GM13976 (cell line): ENCODE measurements at regions not wholly inside any gene's neighbourhood (a gene's known extent, or its start where the extent isn't known, plus 50 kb on each side); places are given as distances from the start of the nearest gene placed in this dataset.

Experiments
- DNase-seq: peaks from one replicate; pipeline ENCODE4 v3.0.0; 2012; ENCODE audit warnings: low spot score
- in situ Hi-C: fragments of 300-500 bp; cut with MboI; formaldehyde crosslinking; loops from one replicate; pipeline ENCODE4 v1.12.0; 2022; ENCODE audit warnings: low sequenced_read_pairs, mixed read lengths, inconsistent platforms; ENCODE audit not compliant: unreplicated experiment
- TF ChIP-seq, protein P1 (sequence below): IDR thresholded peaks from 2 replicates; pipeline ENCODE4 v1.5.1; 2012; ENCODE audit warnings: borderline replicate concordance, mild to moderate bottlenecking; ENCODE audit not compliant: insufficient read depth; ENCODE audit errors: extremely low read depth, missing control alignments, control extremely low read depth

DNA sequence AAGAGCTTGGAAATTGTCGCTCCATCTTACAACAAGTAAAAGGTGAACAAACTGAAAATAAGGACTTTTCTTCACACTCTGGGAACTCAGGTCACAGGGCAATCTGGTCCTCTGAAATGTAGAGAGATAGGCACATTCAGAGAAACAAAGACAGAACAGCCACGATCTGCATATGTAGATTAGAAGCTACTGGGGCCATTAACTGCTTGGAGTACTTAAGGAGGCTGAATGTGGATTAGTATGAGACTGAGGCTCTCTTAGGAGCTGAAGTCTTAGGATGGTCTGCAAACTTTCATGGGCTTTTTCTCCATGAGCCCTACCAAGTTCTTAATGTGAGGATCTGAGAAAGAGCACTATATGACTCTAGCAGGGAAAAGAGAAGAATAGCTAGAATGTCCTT, 265.3 kb upstream of the NXPH2 start:
- TF ChIP-seq, protein P1, sequence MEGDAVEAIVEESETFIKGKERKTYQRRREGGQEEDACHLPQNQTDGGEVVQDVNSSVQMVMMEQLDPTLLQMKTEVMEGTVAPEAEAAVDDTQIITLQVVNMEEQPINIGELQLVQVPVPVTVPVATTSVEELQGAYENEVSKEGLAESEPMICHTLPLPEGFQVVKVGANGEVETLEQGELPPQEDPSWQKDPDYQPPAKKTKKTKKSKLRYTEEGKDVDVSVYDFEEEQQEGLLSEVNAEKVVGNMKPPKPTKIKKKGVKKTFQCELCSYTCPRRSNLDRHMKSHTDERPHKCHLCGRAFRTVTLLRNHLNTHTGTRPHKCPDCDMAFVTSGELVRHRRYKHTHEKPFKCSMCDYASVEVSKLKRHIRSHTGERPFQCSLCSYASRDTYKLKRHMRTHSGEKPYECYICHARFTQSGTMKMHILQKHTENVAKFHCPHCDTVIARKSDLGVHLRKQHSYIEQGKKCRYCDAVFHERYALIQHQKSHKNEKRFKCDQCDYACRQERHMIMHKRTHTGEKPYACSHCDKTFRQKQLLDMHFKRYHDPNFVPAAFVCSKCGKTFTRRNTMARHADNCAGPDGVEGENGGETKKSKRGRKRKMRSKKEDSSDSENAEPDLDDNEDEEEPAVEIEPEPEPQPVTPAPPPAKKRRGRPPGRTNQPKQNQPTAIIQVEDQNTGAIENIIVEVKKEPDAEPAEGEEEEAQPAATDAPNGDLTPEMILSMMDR: no peak
- DNase-seq: no peak
- in situ Hi-C loops: no loop called here

DNA sequence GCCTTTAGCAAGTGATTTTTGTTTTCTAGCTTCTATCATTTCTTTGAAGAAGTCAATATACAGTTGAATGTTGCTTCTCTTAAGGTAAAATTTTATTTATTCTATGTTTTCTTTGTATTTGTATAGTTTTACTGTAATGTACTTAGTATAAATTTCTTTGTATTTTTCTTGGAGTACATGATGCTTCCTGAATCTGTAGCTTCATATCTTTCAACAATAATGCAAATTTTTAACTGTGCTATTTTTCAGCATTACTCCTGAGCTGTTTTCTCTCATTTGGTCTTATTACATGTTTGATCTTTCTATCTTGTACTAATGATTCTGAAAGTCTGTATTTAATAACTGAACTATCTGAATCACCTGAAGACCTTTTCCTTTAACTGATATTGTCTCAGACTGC, 253.9 kb upstream of the NXPH2 start:
- DNase-seq: no peak
- in situ Hi-C loops: no loop called here
- TF ChIP-seq, protein P1: no peak

DNA sequence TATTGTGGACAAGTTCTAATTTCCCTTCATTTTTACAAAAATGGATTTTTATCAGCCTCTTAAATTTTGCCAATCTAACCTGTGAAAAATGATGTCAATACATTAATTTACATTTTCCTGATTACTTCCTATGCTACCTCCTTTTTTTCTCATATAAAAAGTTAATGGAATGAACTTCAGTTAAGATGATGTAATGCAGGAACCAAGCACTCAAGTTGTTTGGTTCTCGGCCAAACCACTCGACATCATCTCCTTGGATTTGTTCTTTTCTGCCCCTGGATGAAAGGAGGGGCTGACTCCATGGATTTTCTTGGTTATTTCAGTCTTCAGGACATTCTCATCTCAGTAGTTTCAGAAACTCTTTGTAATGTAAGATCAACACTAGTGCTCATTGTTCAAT, 253.1 kb upstream of the NXPH2 start:
- TF ChIP-seq, protein P1: no peak
- in situ Hi-C loops: no loop called here
- no peak for DNase-seq

DNA sequence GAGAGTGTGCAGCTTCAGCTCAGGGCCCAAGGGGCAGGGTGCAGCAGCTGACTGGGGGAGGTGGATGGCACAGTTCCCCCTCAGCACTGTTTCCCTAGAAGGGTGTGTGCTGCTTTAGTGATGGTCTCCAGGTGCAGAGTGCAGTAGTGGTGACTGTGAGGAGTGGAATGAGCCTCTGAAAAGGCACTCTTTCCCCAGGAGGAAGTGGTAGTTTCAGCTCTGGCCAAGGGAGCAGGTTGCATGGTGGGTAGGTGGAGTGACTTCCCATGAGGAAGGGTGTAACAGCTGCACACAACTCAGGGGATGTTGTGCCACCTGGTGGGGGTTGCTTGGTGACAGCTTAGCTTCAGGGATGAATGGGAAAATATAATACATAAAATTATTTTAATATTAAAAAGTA, 251.5 kb upstream of the NXPH2 start:
- TF ChIP-seq, protein P1: no peak
- in situ Hi-C loops: no loop called here
- DNase-seq: no peak

DNA sequence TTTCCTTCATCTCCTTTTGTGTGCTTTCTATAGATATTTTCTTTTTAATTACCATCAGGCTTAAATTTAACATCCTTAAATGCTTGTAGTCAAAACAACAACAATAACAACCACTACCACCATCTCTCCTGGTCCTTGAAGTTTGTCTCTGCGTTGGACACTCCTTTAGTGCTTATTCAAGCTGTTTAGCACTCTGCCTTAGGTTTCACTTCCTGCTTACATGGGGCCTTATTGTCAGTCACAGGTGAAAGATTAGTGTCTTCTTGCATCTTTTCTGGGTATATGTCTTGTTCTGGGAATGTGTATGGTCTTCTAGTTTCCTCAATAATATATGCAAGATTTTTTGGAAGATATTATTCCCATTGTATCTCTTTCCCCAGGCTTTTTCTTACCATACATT, 240.1 kb upstream of the NXPH2 start:
- in situ Hi-C loops: no loop called here
- TF ChIP-seq, protein P1: no peak
- DNase-seq: no peak

GRCh38 chr2:139018252-139018651, 238.1 kb upstream of the NXPH2 start:
- in situ Hi-C loops: no loop called here
- TF ChIP-seq, protein P1: no peak
- DNase-seq: no peak

DNA sequence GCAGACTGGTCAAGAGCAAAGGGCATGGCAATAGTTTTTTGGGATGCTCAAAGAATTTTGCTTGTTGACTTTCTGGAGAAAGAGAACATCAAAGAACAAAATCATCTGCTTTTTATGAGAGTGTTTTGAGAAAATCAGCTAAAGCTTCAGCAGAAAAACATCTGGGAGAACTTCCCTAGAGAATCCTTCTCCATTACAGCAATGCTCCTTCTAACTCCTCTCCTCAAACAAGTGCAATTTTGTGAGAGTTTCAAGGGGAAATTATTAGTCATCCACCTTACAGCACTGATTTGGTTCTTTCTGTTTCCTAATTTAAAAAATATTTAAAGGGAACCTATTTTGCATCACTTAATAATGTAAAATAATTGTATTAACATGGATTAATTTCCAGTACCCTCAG, 226.9 kb upstream of the NXPH2 start:
- in situ Hi-C loops: no loop called here
- TF ChIP-seq, protein P1: no peak
- DNase-seq: no peak
